Stimulated activated CD8-positive, alpha-beta memory T cell treated with anti-CD3 and anti-CD28 coated beads, Interleukin-12 subunit alpha, Interleukin-12 subunit beta, amount 100 ng/mL, for 4 hours (primary cell): ENCODE measurements at regions not wholly inside any gene's neighbourhood (a gene's known extent, or its start where the extent isn't known, plus 50 kb on each side); places are given as distances from the start of the nearest gene placed in this dataset.
"Not testable (repeated sequence)": the region's sequence is repeated elsewhere in the genome, so short reads cannot be mapped to it uniquely, and the experiment has no call there.

Experiments used
- DNase-seq: peaks from one replicate; pipeline ENCODE4 v3.0.0-alpha.2; 2020; ENCODE audit warnings: low read depth

DNA sequence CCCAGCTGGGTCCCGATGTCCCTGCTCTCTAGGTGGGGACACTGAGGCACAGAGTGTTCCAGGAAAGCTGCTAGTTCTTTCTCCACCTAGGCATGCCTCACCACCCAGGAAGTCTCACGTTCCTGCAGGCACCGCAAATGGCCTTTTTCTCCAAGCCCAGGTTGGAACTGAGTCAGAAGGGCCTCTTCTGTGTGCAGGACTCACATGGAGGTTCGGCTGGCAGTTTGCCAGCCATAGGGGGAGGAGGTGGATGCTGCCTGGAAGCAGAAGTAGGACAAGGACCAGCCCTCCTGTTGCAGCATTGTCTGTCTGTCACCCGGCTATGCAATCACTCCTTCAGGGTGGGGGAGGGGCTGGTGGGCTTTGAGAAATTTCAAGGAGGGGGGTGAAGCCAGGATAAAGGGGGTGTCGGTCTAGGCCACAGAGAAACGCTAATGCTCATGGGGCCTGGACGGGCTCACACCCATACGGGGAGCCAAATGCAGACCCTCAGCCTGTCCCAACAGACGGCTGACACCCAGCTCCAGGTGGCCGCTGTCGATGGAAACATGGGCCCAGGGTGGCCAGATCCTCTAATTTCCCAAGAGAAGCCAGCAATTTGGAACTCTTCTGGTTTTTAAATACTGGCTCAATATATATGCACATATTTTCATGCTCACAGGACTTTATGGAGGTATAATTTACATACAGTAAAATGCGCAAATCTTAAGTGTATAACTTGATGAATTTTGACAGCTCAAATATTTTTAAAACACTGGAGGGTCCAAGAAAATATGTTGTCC lies 120.5 kb downstream of the PHETA1 start:
- no peak for DNase-seq

GRCh38 chr12:111247083-111247783 lies 121.7 kb downstream of the PHETA1 start:
- DNase-seq, result no peak

DNA sequence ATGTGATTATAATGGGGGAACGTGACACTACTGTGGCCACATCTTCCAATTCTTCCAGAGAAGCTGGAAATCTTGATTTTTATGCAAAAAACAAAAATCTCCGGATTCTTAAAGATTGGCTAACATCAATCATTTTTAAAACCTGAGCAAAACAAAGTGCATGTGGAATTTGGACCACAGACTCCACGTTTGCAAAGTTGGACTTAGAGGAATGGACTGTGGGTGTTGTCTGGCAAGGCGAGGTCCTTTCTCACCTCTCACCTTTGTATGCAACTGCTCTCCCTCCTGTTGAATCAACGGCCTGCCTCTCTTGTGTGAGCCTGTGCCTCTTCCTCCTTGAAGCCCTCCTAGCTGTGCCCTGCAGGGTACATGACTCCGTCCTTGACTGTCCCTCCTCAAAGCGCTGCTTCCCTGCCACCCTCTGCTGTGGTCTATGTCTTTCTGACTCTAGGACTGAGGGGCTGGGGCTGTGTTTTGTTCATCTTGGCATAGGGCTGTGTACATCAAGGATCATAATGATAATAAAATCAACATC lies 122.4 kb downstream of the PHETA1 start:
- no peak for DNase-seq

DNA sequence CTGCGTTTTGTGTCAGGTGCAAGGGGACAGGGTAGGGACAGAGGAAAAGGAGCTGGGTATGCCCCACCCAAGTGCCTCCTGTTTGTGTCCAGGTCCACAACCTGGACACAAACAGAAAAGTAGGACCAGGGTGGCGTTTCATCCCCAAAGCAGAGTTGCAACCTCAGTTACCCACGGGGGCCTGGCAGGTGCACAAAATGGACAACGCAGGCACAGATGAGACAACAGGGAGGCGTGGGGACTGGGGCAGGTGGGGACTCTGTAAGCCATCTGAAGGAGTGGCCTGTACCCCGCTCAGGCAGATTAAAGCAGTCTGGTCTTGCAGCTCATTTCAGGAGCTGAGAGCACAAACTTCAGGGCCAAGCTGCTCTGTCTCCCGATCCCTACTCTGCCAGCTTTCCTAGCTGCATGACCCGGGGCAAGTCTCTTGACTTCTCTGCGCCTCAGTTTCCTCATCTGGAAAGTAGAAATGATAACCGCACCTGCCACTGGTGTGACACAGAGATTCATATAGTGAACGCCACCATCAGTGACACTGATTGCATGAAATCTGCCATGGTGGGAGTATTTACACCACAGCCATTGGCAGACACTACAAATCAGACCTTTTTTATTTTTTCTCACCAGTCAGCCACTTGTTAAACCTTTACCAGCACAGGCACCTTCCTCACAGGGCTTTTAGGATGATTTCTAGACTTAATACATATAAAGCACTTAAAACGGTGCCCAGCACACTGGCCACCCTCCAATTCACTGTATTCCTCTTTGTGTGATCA lies 123.0 kb downstream of the PHETA1 start:
- DNase-seq, result no peak

GRCh38 chr12:111244673-111245072 lies 124.2 kb downstream of the PHETA1 start:
- DNase-seq, result no peak

DNA sequence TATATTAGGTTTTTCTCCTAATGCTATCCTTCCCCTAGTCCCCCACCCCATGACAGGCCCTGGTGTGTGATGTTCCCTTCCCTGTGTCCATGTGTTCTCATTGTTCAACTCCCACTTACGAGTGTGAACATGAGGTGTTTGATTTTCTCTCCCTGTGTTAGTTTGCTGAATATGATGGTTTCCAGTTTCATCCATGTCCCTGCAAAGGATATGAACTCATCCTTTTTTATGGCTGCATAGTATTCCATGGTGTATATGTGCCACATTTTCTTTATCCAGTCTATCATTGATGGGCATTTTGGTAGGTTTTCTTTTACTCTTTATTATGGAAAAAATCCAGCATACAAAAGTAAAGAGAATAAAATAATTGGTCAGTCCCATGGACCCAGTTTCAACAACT lies 126.1 kb downstream of the PHETA1 start:
- DNase-seq, result not testable (repeated sequence)

DNA sequence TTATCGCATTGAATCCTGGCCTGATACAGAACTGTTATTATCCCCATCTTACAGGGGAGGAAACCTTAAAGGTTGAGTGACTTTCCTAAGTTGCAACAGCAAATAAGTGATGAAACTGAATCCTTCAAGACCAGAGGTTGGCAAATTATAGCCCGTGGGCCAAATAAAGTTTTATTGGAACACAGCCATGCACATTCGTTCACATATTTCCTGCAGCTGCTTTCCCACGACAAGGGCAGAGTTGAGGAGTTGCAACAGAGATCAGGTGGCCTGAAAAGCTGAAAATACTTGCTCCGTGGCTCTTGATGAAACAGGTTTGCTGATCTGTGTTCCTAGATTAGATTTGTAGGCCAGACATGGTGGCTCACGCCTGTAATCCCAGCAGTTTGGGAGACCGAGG lies 126.7 kb downstream of the PHETA1 start:
- DNase-seq, result no peak

GRCh38 chr12:111240374-111240773 lies 128.5 kb downstream of the PHETA1 start:
- DNase-seq, result no peak

DNA sequence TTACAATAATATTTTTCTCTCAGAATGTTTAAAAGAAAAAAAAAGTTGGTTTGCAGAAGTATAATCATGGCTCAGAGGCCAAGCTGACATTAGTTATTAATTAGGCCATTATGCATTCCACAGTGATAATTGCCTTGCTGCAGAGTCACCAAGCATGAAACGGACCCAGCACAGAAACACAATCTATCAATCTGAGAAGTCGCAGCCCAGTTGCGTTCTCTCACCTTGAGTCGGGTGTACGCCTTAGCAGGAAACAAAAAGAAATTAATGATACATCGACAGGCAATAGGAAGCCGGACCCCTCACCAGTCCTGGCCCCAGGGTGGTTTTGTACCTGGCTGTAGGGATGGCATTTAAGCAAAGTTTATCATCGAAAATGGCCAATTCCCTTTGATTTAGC lies 129.7 kb downstream of the PHETA1 start:
- no peak for DNase-seq

DNA sequence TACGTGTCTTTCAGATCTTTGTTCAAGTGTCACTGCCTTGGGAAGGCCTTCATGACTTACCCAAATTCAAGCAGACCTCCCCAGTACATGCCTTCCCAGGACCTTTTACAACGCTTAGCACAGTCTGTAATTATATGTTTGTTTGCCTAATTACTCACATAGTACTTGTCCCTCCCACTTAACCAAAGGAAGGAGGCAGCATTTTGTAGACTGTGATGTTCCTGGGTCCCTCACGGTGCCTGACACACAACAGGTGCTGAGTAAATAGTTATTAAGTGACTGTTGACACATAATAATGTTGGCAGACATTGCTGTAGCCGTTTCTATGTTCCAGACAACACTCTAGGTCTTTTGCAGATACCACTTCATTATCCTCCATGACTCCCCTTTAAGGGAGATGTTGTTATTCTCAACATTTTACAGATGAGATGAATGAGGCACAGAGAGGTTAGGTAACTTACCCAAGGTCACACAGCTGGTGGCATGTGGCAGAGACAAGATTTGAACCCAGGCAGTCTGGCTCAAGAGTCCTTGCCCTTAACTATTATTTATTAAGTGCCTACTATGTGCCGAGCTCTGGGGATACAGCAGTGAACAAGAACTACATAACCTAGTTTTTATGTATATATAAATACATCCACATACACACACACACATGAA lies 130.7 kb downstream of the PHETA1 start:
- DNase-seq, result no peak

DNA sequence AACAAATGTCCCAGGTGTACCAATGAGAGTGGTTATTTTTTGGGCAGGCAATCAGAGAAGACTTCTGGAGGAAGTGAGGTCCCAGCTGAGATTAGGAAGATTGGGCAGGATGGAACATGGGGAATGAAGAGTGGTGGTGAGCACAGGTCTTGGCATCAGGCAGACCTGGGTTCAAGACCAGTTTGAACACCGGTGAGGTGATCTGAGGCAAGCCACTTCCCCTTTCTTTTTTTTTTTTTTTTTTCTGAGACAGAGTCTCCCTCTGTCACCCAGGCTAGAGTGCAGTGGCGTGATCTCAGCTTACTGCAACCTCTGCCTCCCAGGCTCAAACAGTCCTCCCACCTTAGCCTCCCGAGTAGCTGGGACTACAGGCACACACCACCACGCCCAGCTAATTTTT lies 134.4 kb downstream of the PHETA1 start:
- not testable (repeated sequence) for DNase-seq

GRCh38 chr12:111233786-111234185 lies 135.1 kb downstream of the PHETA1 start:
- DNase-seq, result no peak

DNA sequence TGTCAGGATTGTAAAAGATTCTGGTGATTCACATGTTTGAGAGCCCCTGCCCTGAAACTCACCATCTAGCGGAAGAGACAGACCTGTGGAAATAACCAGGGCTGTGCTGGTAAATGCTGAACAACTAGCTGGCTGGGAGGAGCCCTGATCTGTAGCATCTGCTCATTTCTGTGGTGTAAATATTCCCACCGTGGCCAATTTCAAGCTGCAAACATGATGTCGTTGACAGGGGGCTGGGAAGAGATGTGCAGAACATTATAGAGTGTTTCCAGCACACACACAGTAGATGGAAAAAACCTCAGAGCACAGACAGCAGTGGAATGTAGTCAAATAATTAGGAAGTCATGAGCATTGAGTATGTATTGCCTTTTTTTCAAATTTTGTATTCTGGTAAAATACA lies 138.2 kb downstream of the PHETA1 start:
- DNase-seq, result no peak

DNA sequence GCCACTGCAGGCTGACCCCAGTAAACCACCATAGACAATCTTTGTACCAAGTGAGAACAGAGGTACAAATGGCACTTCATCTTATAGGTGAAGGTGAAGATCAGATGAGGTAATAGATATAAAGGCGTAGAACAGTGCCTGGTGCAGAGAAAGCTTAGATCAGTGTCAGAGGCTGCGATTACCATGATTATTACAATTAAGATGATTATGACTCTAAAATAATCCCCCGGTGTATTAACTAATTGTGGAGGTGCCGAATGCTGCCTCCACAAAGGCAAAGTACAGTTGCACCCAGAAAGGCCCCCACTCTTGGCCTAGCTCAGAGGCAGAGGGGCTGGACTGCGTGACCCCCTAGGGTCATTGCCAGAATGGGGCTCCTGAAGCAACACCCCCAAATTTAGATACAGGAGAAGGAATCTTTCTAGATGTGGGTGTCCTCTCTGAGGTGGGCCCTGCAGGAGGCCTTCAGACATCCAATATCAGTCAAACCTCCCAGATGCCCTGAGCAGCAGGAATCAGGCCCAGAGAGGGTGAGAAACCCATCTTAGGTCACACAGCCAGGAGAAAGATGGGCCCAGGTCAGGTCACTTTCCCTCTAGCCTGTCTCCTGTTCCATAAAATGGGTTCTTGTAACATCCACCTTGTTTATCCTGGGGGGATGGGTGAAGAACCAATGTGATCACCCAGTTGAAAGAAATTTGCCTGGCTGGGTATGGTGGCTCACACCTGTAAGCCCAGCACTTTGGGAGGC lies 139.8 kb downstream of the PHETA1 start:
- DNase-seq, result no peak

DNA sequence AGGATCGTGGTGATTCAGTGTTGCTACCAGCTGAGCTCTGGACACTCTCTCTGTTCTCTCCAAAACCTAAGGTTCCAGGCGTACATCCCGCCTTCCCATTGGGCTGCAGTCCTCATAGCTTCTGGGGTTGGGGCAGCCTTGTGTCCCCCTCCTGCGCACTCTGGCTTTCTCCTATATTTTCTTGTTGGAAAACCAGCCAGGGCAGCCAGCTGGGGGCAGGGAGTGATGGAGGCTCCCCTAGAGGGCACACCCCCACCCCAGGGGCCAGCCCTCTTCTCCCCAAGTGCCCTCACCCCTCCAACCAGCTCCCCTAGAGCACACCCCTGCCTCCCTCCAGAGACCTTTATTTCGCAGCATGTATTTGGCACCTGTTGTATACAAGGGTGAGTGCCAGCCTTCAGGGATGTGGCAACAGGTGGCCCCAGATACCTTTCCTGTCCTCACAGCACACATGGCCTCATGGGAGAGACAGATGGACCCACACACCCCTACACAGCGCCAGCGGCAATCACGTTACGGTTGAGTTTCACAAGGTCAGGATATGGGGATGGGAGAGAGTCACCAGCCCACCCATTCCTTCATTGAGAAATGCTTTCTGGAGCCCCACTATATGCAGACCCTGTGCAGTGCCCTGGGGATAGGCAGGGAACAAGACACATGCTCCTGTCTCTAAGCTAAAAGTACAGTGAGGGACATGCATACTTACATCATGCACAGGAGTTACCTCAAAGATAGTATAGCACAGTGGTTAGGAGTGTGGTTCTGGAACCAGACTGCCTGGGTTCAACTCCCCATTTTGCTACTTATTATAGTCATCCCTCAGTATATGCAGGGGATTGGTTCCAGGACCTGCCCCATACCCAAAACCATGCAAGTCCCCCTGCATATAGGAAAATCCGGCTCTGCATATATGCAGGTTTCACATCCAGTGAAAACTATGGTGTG lies 141.1 kb downstream of the PHETA1 start:
- DNase-seq, result no peak

- DNase-seq, result no peak
Measured at GRCh38 chr12:111226680-111227079, 142.2 kb downstream of the PHETA1 start.

DNA sequence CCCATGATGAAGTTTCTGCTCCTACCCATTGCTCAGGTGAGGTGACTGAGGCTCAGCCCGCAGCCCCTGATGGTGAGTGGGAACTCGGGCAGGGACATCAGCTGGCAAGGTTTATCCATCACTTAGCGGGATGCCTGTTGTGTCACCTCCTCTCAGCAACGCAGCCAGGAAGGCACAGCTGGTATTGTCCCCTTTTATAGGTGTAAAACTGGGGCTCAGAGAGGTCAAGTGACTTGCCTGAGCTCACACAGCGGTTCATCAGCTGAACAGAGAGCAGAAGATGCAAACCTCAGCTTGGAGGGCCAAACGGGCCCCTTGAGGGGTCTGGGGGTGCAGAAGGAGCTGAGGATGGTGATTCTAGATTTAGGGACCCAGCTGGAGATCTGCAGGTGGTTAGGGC lies 143.6 kb downstream of the PHETA1 start:
- DNase-seq, result no peak

GRCh38 chr12:111224186-111225066 lies 144.5 kb downstream of the PHETA1 start:
- no peak for DNase-seq

GRCh38 chr12:111222523-111222922 lies 146.4 kb downstream of the PHETA1 start:
- DNase-seq, result no peak
